H1 (cell line): ENCODE measurements at regions not wholly inside any gene's neighbourhood (a gene's known extent, or its start where the extent isn't known, plus 50 kb on each side); places are given as distances from the start of the nearest gene placed in this dataset.

Experiments used
- CTCF ChIA-PET: fragments of 300-600 bp; sonication (Branson Sonifier 250); formaldehyde crosslinking; loops from one replicate; lab custom pipeline; 2021; ENCODE audit not compliant: partially characterized antibody; lab: Charles Lee
- POLR2A ChIA-PET: fragments of 300-600 bp; sonication (Branson Sonifier 250); formaldehyde crosslinking; loops from one replicate; lab custom pipeline; 2021; ENCODE audit warnings: inconsistent platforms; ENCODE audit not compliant: partially characterized antibody; lab: Charles Lee
- DNase-seq, 2 experiments: peaks; one replicate each; pipeline versions ENCODE4 v3.0.0 to v3.0.0-alpha.2; 2010 to 2022; ENCODE audit warnings: low spot score in 2 of 2, low read depth in 1 of 2, mixed read lengths in 1 of 2
- FAIRE-seq: peaks from 2 replicates; lab custom pipeline; 2011; peaks lifted over from hg19 to GRCh38; lab: Jason Lieb, UNC
- H2AFZ ChIP-seq: 2 replicates; pipeline ENCODE4 v1.8.1; 2012; ENCODE audit warnings: low read length, inconsistent platforms
- H2AK5ac ChIP-seq: 2 replicates; pipeline ENCODE4 v1.6.1; 2013; ENCODE audit warnings: low read depth, low read length
- H2BK120ac ChIP-seq: replicated peaks from 2 replicates; pipeline ENCODE3; 2013; ENCODE audit warnings: low read depth, low read length, inconsistent platforms
- H2BK12ac ChIP-seq: 2 replicates; pipeline ENCODE4 v1.6.1; 2013; ENCODE audit warnings: low read depth, low read length
- H2BK15ac ChIP-seq: 2 replicates; pipeline ENCODE4 v1.6.1; 2013; ENCODE audit warnings: low read length
- H2BK20ac ChIP-seq: 2 replicates; pipeline ENCODE4 v1.6.1; 2013; ENCODE audit warnings: low read length
- H2BK5ac ChIP-seq: 2 replicates; pipeline ENCODE4 v1.6.1; 2013; ENCODE audit warnings: low read depth, low read length
- H3K14ac ChIP-seq: 2 replicates; pipeline ENCODE4 v1.6.1; 2013; ENCODE audit warnings: inconsistent platforms; ENCODE audit not compliant: insufficient read length
- H3K18ac ChIP-seq: 2 replicates; pipeline ENCODE4 v1.6.1; 2013; ENCODE audit warnings: low read length; ENCODE audit errors: extremely low read depth
- H3K23ac ChIP-seq: 2 replicates; pipeline ENCODE4 v1.6.1; 2013; ENCODE audit warnings: inconsistent platforms; ENCODE audit not compliant: insufficient read length
- H3K23me2 ChIP-seq: 2 replicates; pipeline ENCODE4 v1.6.1; 2013; ENCODE audit warnings: low read depth, low read length
- H3K27ac ChIP-seq: 2 replicates; pipeline ENCODE4 v1.6.1; 2011; ENCODE audit warnings: low read depth, low read length, inconsistent platforms
- H3K27me3 ChIP-seq, 4 experiments: replicated peaks in 1 of 4; 1 replicate in 1 of 4; 2 replicates in 3 of 4; pipeline versions ENCODE4 v1.6.1 to v1.8.1; 2011 to 2013; ENCODE audit warnings: low read length in 3 of 4, mild to moderate bottlenecking in 3 of 4, inconsistent platforms in 2 of 4, mixed read lengths in 2 of 4, moderate library complexity in 1 of 4; ENCODE audit not compliant: control insufficient read depth in 3 of 4, insufficient read depth in 3 of 4; ENCODE audit errors: extremely low read depth in 1 of 4
- H3K36me3 ChIP-seq, 4 experiments: 2 replicates each; pipeline versions ENCODE4 v1.6.1 to v1.8.1; 2011 to 2013; ENCODE audit warnings: mild to moderate bottlenecking in 4 of 4, low read length in 3 of 4, moderate library complexity in 2 of 4, control low read depth in 1 of 4, inconsistent platforms in 1 of 4; ENCODE audit not compliant: insufficient read depth in 4 of 4, control insufficient read depth in 2 of 4
- H3K4ac ChIP-seq: replicated peaks from 2 replicates; pipeline ENCODE3; 2013; ENCODE audit warnings: low read length, low read depth, mixed read lengths, inconsistent platforms; ENCODE audit not compliant: insufficient read length
- H3K4me1 ChIP-seq, 4 experiments: replicated peaks in 1 of 4; 1 replicate in 1 of 4; 2 replicates in 3 of 4; pipeline versions ENCODE4 v1.6.1 to v1.8.1; 2011 to 2013; ENCODE audit warnings: low read length in 3 of 4, inconsistent platforms in 2 of 4, mixed read lengths in 1 of 4; ENCODE audit not compliant: insufficient read depth in 4 of 4, control insufficient read depth in 3 of 4
- H3K4me2 ChIP-seq, 2 experiments: 2 replicates each; pipeline versions ENCODE4 v1.6.1 to v1.8.1; 2011 to 2013; ENCODE audit warnings: low read depth in 2 of 2, low read length in 2 of 2, control low read depth in 1 of 2, inconsistent platforms in 1 of 2, mild to moderate bottlenecking in 1 of 2; ENCODE audit not compliant: insufficient read depth in 1 of 2
- H3K4me3 ChIP-seq, 4 experiments: fragments of 200-600, 300-600 bp in 1 of 4; sonication (generic), shearing (Covaris generic), sonication (Bioruptor Twin) in 1 of 4; 2 replicates each; pipeline versions ENCODE4 v1.5.1 to v1.8.1; 2011 to 2016; ENCODE audit warnings: low read length in 4 of 4, low read depth in 3 of 4, control low read depth in 2 of 4, inconsistent platforms in 2 of 4, mild to moderate bottlenecking in 2 of 4, mixed read lengths in 1 of 4, moderate library complexity in 1 of 4; ENCODE audit not compliant: insufficient read depth in 2 of 4; ENCODE audit errors: extremely low read depth in 1 of 4
- H3K56ac ChIP-seq: replicated peaks from 2 replicates; pipeline ENCODE3; 2013; ENCODE audit warnings: low read depth, mild to moderate bottlenecking, mixed read lengths, low read length, inconsistent platforms; ENCODE audit not compliant: insufficient read length
- H3K79me1 ChIP-seq: 2 replicates; pipeline ENCODE4 v1.6.1; 2013; ENCODE audit warnings: low read depth, low read length, control low read depth
- H3K79me2 ChIP-seq, 2 experiments: 2 replicates each; pipeline versions ENCODE4 v1.6.1 to v1.8.1; 2012 to 2013; ENCODE audit warnings: low read length in 2 of 2, mild to moderate bottlenecking in 2 of 2, inconsistent platforms in 1 of 2; ENCODE audit not compliant: insufficient read depth in 2 of 2, control insufficient read depth in 1 of 2
- H3K9ac ChIP-seq, 4 experiments: replicated peaks in 1 of 4; 1 replicate in 1 of 4; 2 replicates in 3 of 4; pipeline versions ENCODE4 v1.6.1 to v1.8.1; 2011 to 2013; ENCODE audit warnings: low read depth in 3 of 4, low read length in 3 of 4, control low read depth in 2 of 4, mild to moderate bottlenecking in 2 of 4, moderate library complexity in 2 of 4, inconsistent platforms in 1 of 4; ENCODE audit errors: extremely low read depth in 1 of 4
- H3K9me3 ChIP-seq, 2 experiments: 2 replicates each; pipeline versions ENCODE4 v1.6.1 to v1.8.1; 2012 to 2013; ENCODE audit warnings: mild to moderate bottlenecking in 2 of 2, moderate library complexity in 2 of 2, control low read depth in 1 of 2, inconsistent platforms in 1 of 2, low read depth in 1 of 2, low read length in 1 of 2, mixed read lengths in 1 of 2; ENCODE audit not compliant: insufficient read depth in 2 of 2
- H4K20me1 ChIP-seq, 2 experiments: replicated peaks in 1 of 2; 2 replicates each; pipeline versions ENCODE3 to v1.8.1; 2011 to 2013; ENCODE audit warnings: inconsistent platforms in 2 of 2, low read length in 2 of 2, mild to moderate bottlenecking in 1 of 2; ENCODE audit not compliant: insufficient read depth in 2 of 2, control insufficient read depth in 1 of 2
- H4K5ac ChIP-seq: 2 replicates; pipeline ENCODE4 v1.6.1; 2013; ENCODE audit warnings: low read length, low read depth, mixed read lengths, inconsistent platforms; ENCODE audit not compliant: insufficient read length
- H4K8ac ChIP-seq: 2 replicates; pipeline ENCODE4 v1.8.0; 2013; ENCODE audit warnings: mild to moderate bottlenecking, moderate library complexity, low read length, inconsistent platforms; ENCODE audit not compliant: insufficient read depth; ENCODE audit errors: extremely low read depth
- H4K91ac ChIP-seq: replicated peaks from 2 replicates; pipeline ENCODE3; 2013; ENCODE audit warnings: low read length, mixed read lengths, inconsistent platforms; ENCODE audit not compliant: insufficient read length
- CHD2 ChIP-seq: IDR thresholded peaks from 2 replicates; pipeline ENCODE4 v1.6.1; 2012; ENCODE audit warnings: low read length, improper control_type of control experiment
- HDAC2 ChIP-seq, 2 experiments: fragments of 300-600 bp in 1 of 2; sonication (generic) in 1 of 2; IDR thresholded peaks; 2 replicates each; pipeline ENCODE4 v1.6.1; 2011 to 2012; ENCODE audit warnings: low read depth in 2 of 2, low read length in 2 of 2, mild to moderate bottlenecking in 2 of 2, moderate library complexity in 2 of 2, borderline replicate concordance in 1 of 2, inconsistent platforms in 1 of 2
- HDAC6 ChIP-seq: IDR thresholded peaks from one replicate; pipeline ENCODE4 v1.7.1; 2012; ENCODE audit warnings: low read depth, mild to moderate bottlenecking, inconsistent platforms, low read length, moderate library complexity
- PHF8 ChIP-seq: fragments of 200-600 bp; sonication (generic); conservative IDR thresholded peaks from 2 replicates; pipeline ENCODE4 v1.7.1; 2012; ENCODE audit warnings: low read depth, mild to moderate bottlenecking, inconsistent platforms, low read length, moderate library complexity
- SRF ChIP-seq: IDR thresholded peaks from 2 replicates; pipeline ENCODE4 v1.6.1; 2011; ENCODE audit warnings: mild to moderate bottlenecking, low read depth, low read length, moderate library complexity
- TBP ChIP-seq: IDR thresholded peaks from 2 replicates; pipeline ENCODE4 v1.6.1; 2011; ENCODE audit warnings: low read depth, low read length, improper control_type of control experiment
- YY1 ChIP-seq: IDR thresholded peaks from 2 replicates; pipeline ENCODE4 v1.6.1; 2011; ENCODE audit warnings: low read depth, mild to moderate bottlenecking, low read length
- ZNF274 ChIP-seq: IDR thresholded peaks from 2 replicates; pipeline ENCODE4 v1.7.0; 2012; ENCODE audit warnings: low read length, borderline replicate concordance; ENCODE audit errors: extremely low read depth
- WGBS, 2 experiments: shearing (Covaris generic) in 1 of 2; methylation state at CpG; one replicate each; pipeline versions ENCODE4 v1.1.6 to v1.1.7; 2013 to 2015; ENCODE audit warnings: low lambda C conversion rate in 2 of 2, mixed read lengths in 2 of 2, inconsistent platforms in 1 of 2, low coverage in 1 of 2, missing lambda C conversion rate in 1 of 2; ENCODE audit not compliant: insufficient replicate concordance in 2 of 2, insufficient coverage in 1 of 2, insufficient read length in 1 of 2; ENCODE audit errors: extremely low coverage in 1 of 2, missing lambda C conversion rate in 1 of 2; 5-methylcytosine and 5-hydroxymethylcytosine counted together

DNA sequence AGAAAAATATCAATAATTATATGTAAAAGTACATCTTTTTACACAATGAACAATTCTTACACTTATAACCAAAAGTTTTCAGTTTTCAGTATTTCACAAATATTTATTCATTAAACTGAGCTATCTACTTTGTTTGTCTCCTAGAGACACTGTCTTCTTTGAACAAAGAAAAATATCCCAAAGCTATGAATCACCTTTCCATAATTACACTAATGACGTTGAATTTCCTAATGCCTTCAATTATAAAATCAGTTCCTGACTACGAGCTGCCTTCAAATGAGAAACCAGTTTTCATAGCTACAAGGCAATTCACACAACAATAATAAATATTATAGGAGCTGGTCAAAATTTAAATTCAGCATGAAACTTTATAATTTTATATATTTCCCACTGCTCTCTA is 201.8 kb upstream of the BRINP3 start:
- 92% methylated on average over 2 of the region's 2 CpGs; no CpG with 5 or more reads in 1 of the 2 experiments for WGBS, 2 experiments
- H3K4ac ChIP-seq: no peak overlapping the region
- TF ChIP-seq YY1: no peak
- TF ChIP-seq HDAC6: no peak
- no peak for TF ChIP-seq TBP
- TF ChIP-seq ZNF274: no peak
- no peak for TF ChIP-seq SRF
- no peak for TF ChIP-seq CHD2
- no peak for TF ChIP-seq HDAC2 (IDR thresholded peaks at IDR 0.05; ENCODE audit: borderline replicate concordance in 1 of 2, low read depth in 2 of 2, low read length in 2 of 2)
- no peak for TF ChIP-seq PHF8
- TF ChIP-seq, all 59 proteins: peak for 0
- no peak overlapping the region for H3K56ac ChIP-seq
- H4K20me1 ChIP-seq: no peaks in the 10 kb centered on the region
- no peak overlapping the region for H2BK20ac ChIP-seq
- no peak overlapping the region for H3K4me3 ChIP-seq
- no peaks in the 10 kb centered on the region for H3K79me2 ChIP-seq
- no peak overlapping the region for H3K27ac ChIP-seq
- no peak overlapping the region for H3K14ac ChIP-seq
- H3K23me2 ChIP-seq: no peaks in the 10 kb centered on the region; the same call in 1 of the 2 replicates
- H2BK5ac ChIP-seq: no peak overlapping the region
- no peak overlapping the region for H2BK15ac ChIP-seq
- no peak overlapping the region for H3K4me2 ChIP-seq
- no peak for DNase-seq
- no peak overlapping the region for H2AK5ac ChIP-seq
- H3K18ac ChIP-seq: no peak overlapping the region
- no peak for FAIRE-seq
- no peak overlapping the region for H4K91ac ChIP-seq
- H2AFZ ChIP-seq: no peak overlapping the region
- no peaks in the 10 kb centered on the region for H3K4me1 ChIP-seq
- H4K8ac ChIP-seq: no peak overlapping the region
- no peaks in the 10 kb centered on the region for H3K79me1 ChIP-seq
- H3K9ac ChIP-seq: no peak overlapping the region
- H4K5ac ChIP-seq: no peak overlapping the region
- H2BK120ac ChIP-seq: no peak overlapping the region
- no peaks in the 10 kb centered on the region for H3K36me3 ChIP-seq
- no peaks in the 10 kb centered on the region for H3K27me3 ChIP-seq
- no peaks in the 10 kb centered on the region for H3K9me3 ChIP-seq
- no peak overlapping the region for H2BK12ac ChIP-seq
- no peak overlapping the region for H3K23ac ChIP-seq
- POLR2A ChIA-PET: no interaction called here
- CTCF ChIA-PET: no interaction called here
